ENCODE measurements at regions not wholly inside any gene's neighbourhood (a gene's known extent, or its start where the extent isn't known, plus 50 kb on each side); places are given as distances from the start of the nearest gene placed in this dataset.

DNA sequence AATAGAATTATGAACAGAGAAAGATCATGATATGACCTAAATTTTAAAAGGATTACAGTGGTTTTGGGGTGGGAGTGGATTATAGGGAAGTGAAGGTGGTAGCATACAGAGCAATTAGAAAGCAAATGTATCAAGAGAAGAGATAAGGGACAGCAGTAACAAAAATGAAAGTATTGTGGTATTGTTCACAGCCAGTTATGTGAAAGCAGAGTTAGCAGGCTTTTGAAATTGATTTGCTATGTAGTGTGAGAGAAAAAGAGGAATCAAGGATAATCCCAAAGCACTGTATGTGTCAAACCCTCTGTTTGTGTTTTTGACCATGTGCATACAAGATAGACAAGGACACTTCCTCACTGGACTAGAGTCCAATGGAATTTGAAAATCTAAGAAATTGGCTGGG lies 1721.4 kb downstream of the PCDH9 start:
- H3K4me1 ChIP-seq (replicated peaks), result no peaks in the 10 kb centered on the region
- no peak overlapping the region for H3K4me3 ChIP-seq
- no peak overlapping the region for H3K27ac ChIP-seq
- intact Hi-C loops (cut with DNase I), result no loop called here
- no peaks in the 10 kb centered on the region for H3K36me3 ChIP-seq
- H3K27me3 ChIP-seq (replicated peaks; ENCODE audit: insufficient read depth), result no peaks in the 10 kb centered on the region
- TF ChIP-seq POLR2A (IDR thresholded peaks at IDR 0.05), result no peak
- TF ChIP-seq POLR2AphosphoS5 (IDR thresholded peaks at IDR 0.05), result no peak
- no peak for DNase-seq (ENCODE audit: low spot score)
- no peaks in the 10 kb centered on the region for H3K9me3 ChIP-seq

- intact Hi-C loops (cut with DNase I), result no loop called here
- H3K36me3 ChIP-seq, result no peaks in the 10 kb centered on the region
- no peaks in the 10 kb centered on the region for H3K4me1 ChIP-seq (replicated peaks)
- no peak for DNase-seq (ENCODE audit: low spot score)
- no peak overlapping the region for H3K4me3 ChIP-seq
- no peaks in the 10 kb centered on the region for H3K27me3 ChIP-seq (replicated peaks; ENCODE audit: insufficient read depth)
- H3K27ac ChIP-seq, result no peak overlapping the region
- H3K9me3 ChIP-seq, result no peaks in the 10 kb centered on the region
- TF ChIP-seq POLR2A (IDR thresholded peaks at IDR 0.05) (no peak), POLR2AphosphoS5 (IDR thresholded peaks at IDR 0.05) (no peak)
- TF ChIP-seq, protein P1, sequence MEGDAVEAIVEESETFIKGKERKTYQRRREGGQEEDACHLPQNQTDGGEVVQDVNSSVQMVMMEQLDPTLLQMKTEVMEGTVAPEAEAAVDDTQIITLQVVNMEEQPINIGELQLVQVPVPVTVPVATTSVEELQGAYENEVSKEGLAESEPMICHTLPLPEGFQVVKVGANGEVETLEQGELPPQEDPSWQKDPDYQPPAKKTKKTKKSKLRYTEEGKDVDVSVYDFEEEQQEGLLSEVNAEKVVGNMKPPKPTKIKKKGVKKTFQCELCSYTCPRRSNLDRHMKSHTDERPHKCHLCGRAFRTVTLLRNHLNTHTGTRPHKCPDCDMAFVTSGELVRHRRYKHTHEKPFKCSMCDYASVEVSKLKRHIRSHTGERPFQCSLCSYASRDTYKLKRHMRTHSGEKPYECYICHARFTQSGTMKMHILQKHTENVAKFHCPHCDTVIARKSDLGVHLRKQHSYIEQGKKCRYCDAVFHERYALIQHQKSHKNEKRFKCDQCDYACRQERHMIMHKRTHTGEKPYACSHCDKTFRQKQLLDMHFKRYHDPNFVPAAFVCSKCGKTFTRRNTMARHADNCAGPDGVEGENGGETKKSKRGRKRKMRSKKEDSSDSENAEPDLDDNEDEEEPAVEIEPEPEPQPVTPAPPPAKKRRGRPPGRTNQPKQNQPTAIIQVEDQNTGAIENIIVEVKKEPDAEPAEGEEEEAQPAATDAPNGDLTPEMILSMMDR (IDR thresholded peaks at IDR 0.05), result no peak
Observed at GRCh38 chr13:65508338-65508737, 1721.8 kb downstream of the PCDH9 start.

- intact Hi-C loops (cut with DNase I), result no loop called here
- Histone ChIP-seq H3K4me1 (replicated peaks) (no peaks in the 10 kb centered on the region), H3K4me3 (no peak overlapping the region), H3K36me3 (no peaks in the 10 kb centered on the region), H3K9me3 (no peaks in the 10 kb centered on the region), H3K27ac (no peak overlapping the region), H3K27me3 (replicated peaks; ENCODE audit: insufficient read depth) (no peaks in the 10 kb centered on the region)
- no peak for DNase-seq (ENCODE audit: low spot score)
- TF ChIP-seq POLR2AphosphoS5 (IDR thresholded peaks at IDR 0.05) (no peak), POLR2A (IDR thresholded peaks at IDR 0.05) (no peak)
- TF ChIP-seq, protein P1 (IDR thresholded peaks at IDR 0.05), result no peak
- WGBS, result 79% methylated on average over 1 of the region's 1 CpG
Observed at GRCh38 chr13:65505941-65506340, 1724.2 kb downstream of the PCDH9 start.

DNA sequence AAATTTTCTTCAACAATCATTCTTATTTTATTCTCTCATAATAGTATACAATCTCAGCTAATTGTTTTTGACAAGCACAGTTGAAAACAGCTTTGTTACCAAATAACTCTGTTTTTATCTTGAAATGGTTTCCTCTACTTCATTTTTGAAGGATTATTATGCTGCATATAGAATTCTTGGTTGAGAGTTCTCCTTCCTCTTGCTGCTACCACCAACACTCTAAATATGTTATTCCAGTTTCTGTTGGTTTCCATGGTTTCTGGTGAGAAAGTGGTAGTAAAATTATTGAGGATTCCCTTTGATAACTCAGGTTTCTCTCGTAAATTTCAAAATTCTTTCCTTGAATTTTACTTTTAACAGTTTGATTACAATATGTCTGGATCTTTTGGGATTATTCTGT lies 1725.9 kb downstream of the PCDH9 start:
- TF ChIP-seq, protein P1 (IDR thresholded peaks at IDR 0.05), result no peak
- TF ChIP-seq POLR2AphosphoS5 (IDR thresholded peaks at IDR 0.05), result no peak
- no peak for TF ChIP-seq POLR2A (IDR thresholded peaks at IDR 0.05)
- Histone ChIP-seq H3K27ac (no peak overlapping the region), H3K27me3 (replicated peaks; ENCODE audit: insufficient read depth) (no peaks in the 10 kb centered on the region), H3K4me3 (no peak overlapping the region), H3K9me3 (no peaks in the 10 kb centered on the region), H3K36me3 (no peaks in the 10 kb centered on the region), H3K4me1 (replicated peaks) (no peaks in the 10 kb centered on the region)
- no peak for DNase-seq (ENCODE audit: low spot score)
- WGBS, result 96% methylated on average over 1 of the region's 1 CpG
- intact Hi-C loops (cut with DNase I), result no loop called here

DNA sequence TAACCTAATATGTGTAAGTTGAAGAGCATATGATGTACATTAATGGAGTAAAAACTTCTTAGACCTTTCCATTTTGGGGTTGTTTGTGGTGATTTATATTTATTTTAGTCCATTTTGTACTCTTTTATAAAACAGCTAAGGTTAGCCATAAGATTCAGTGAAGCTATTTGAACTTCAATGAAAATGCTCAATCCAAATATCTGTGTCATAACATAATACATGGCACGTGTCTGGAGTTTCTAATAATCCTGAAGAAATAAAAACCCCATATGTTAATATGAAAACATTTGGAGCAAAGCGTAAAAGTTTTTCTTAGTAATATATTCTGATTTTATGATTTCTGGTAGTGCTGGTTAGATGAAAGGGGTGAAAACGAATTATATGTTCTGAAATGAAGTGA lies 1729.7 kb downstream of the PCDH9 start:
- Histone ChIP-seq H3K4me1 (replicated peaks) (no peaks in the 10 kb centered on the region), H3K27me3 (replicated peaks; ENCODE audit: insufficient read depth) (no peaks in the 10 kb centered on the region), H3K9me3 (no peaks in the 10 kb centered on the region), H3K27ac (no peak overlapping the region), H3K4me3 (no peak overlapping the region), H3K36me3 (no peaks in the 10 kb centered on the region)
- no peak for DNase-seq (ENCODE audit: low spot score)
- intact Hi-C loops (cut with DNase I), result no loop called here
- WGBS, result 87% methylated on average over 3 of the region's 3 CpGs
- TF ChIP-seq POLR2A (IDR thresholded peaks at IDR 0.05) (no peak), POLR2AphosphoS5 (IDR thresholded peaks at IDR 0.05) (no peak)
- TF ChIP-seq, protein P1 (IDR thresholded peaks at IDR 0.05), result no peak

Data from prostate gland (tissue), 2 donors.